HEK293 (cell line): ENCODE measurements at regions not wholly inside any gene's neighbourhood (a gene's known extent, or its start where the extent isn't known, plus 50 kb on each side); places are given as distances from the start of the nearest gene placed in this dataset.

ENCODE experiments used
- GLIS1 ChIP-seq: fragments of 450-650 bp; formaldehyde crosslinking; IDR thresholded peaks from 2 replicates; pipeline ENCODE4 v1.5.1; 2016; ENCODE audit warnings: missing biosample characterization, missing genetic modification characterization
- HOXD13 ChIP-seq: sonication (generic); formaldehyde crosslinking; IDR thresholded peaks from 2 replicates; pipeline ENCODE4 v1.8.0; 2022; ENCODE audit warnings: missing genetic modification reagents, borderline replicate concordance
- IKZF3 ChIP-seq: fragments of 450-650 bp; IDR thresholded peaks from 2 replicates; pipeline ENCODE4 v1.5.0; 2018; ENCODE audit warnings: missing biosample characterization, mild to moderate bottlenecking, missing genetic modification characterization, moderate library complexity
- KLF1 ChIP-seq: fragments of 450-650 bp; formaldehyde crosslinking; IDR thresholded peaks from 2 replicates; pipeline ENCODE4 v1.5.1; 2016; ENCODE audit warnings: missing biosample characterization, missing genetic modification characterization
- SETDB1 ChIP-seq: IDR thresholded peaks from one replicate; pipeline ENCODE4 v1.6.1; 2017; ENCODE audit warnings: mild to moderate bottlenecking, low read length, moderate library complexity, mixed read lengths; ENCODE audit not compliant: insufficient read length
- SP2 ChIP-seq: fragments of 450-650 bp; formaldehyde crosslinking; IDR thresholded peaks from 2 replicates; pipeline ENCODE4 v1.5.1; 2016; ENCODE audit warnings: missing biosample characterization, missing genetic modification characterization
- SP7 ChIP-seq: fragments of 450-650 bp; formaldehyde crosslinking; IDR thresholded peaks from 2 replicates; pipeline ENCODE4 v1.5.1; 2016; ENCODE audit warnings: missing biosample characterization, missing genetic modification characterization
- WT1 ChIP-seq: fragments of 450-650 bp; formaldehyde crosslinking; IDR thresholded peaks from 2 replicates; pipeline ENCODE4 v1.5.1; 2016; ENCODE audit warnings: missing biosample characterization, missing genetic modification characterization
- ZBTB17 ChIP-seq: fragments of 450-650 bp; formaldehyde crosslinking; IDR thresholded peaks from 2 replicates; pipeline ENCODE4 v1.5.1; 2016; ENCODE audit warnings: missing biosample characterization, missing genetic modification characterization
- ZBTB20 ChIP-seq: fragments of 450-650 bp; formaldehyde crosslinking; IDR thresholded peaks from 2 replicates; pipeline ENCODE4 v1.5.1; 2016; ENCODE audit warnings: missing biosample characterization, missing genetic modification characterization
- ZBTB44 ChIP-seq: fragments of 450-650 bp; IDR thresholded peaks from 2 replicates; pipeline ENCODE4 v1.5.1; 2018; ENCODE audit warnings: missing biosample characterization, mild to moderate bottlenecking, missing genetic modification characterization
- ZBTB48 ChIP-seq: fragments of 450-650 bp; formaldehyde crosslinking; IDR thresholded peaks from 2 replicates; pipeline ENCODE4 v1.5.1; 2016; ENCODE audit warnings: missing biosample characterization, missing genetic modification characterization
- ZEB2 ChIP-seq: fragments of 450-650 bp; formaldehyde crosslinking; IDR thresholded peaks from 2 replicates; pipeline ENCODE4 v1.5.1; 2016; ENCODE audit warnings: missing biosample characterization, missing genetic modification characterization
- ZIC2 ChIP-seq: fragments of 450-650 bp; formaldehyde crosslinking; IDR thresholded peaks from 2 replicates; pipeline ENCODE4 v1.5.1; 2016; ENCODE audit warnings: missing biosample characterization, missing genetic modification characterization
- ZNF155 ChIP-seq: fragments of 450-650 bp; formaldehyde crosslinking; IDR thresholded peaks from 2 replicates; pipeline ENCODE4 v1.5.1; 2016; ENCODE audit warnings: missing biosample characterization, missing genetic modification characterization
- ZNF280C ChIP-seq: fragments of 450-650 bp; formaldehyde crosslinking; IDR thresholded peaks from 2 replicates; pipeline ENCODE4 v1.5.1; 2016; ENCODE audit warnings: missing biosample characterization, missing genetic modification characterization
- ZNF324 ChIP-seq: fragments of 450-650 bp; formaldehyde crosslinking; IDR thresholded peaks from 2 replicates; pipeline ENCODE4 v1.5.1; 2016; ENCODE audit warnings: missing biosample characterization, missing genetic modification characterization
- ZNF335 ChIP-seq: fragments of 450-650 bp; formaldehyde crosslinking; conservative IDR thresholded peaks from 2 replicates; pipeline ENCODE4 v1.5.1; 2016; ENCODE audit warnings: missing biosample characterization, missing genetic modification characterization
- ZNF416 ChIP-seq: fragments of 450-650 bp; formaldehyde crosslinking; IDR thresholded peaks from 2 replicates; pipeline ENCODE4 v1.5.1; 2016; ENCODE audit warnings: missing biosample characterization, missing genetic modification characterization
- ZNF501 ChIP-seq: fragments of 450-650 bp; formaldehyde crosslinking; IDR thresholded peaks from 2 replicates; pipeline ENCODE4 v1.5.1; 2016; ENCODE audit warnings: missing biosample characterization, missing genetic modification characterization
- ZNF521 ChIP-seq: fragments of 450-650 bp; formaldehyde crosslinking; IDR thresholded peaks from 2 replicates; pipeline ENCODE4 v1.5.1; 2017; ENCODE audit warnings: missing biosample characterization, mild to moderate bottlenecking, missing genetic modification characterization
- ZNF529 ChIP-seq: fragments of 450-650 bp; formaldehyde crosslinking; IDR thresholded peaks from 2 replicates; pipeline ENCODE4 v1.5.1; 2017; ENCODE audit warnings: missing genetic modification characterization, missing biosample characterization; ENCODE audit not compliant: insufficient replicate concordance
- ZNF792 ChIP-seq: fragments of 450-650 bp; formaldehyde crosslinking; IDR thresholded peaks from 2 replicates; pipeline ENCODE4 v1.5.1; 2016; ENCODE audit warnings: missing biosample characterization, missing genetic modification characterization
- ZNF830 ChIP-seq: fragments of 450-650 bp; IDR thresholded peaks from 2 replicates; pipeline ENCODE4 v1.5.0; 2018; ENCODE audit warnings: missing biosample characterization, missing genetic modification characterization, low read depth, mild to moderate bottlenecking, moderate library complexity
- ZSCAN16 ChIP-seq: fragments of 450-650 bp; formaldehyde crosslinking; IDR thresholded peaks from 2 replicates; pipeline ENCODE4 v1.5.1; 2016; ENCODE audit warnings: missing biosample characterization, missing genetic modification characterization
- ZXDB ChIP-seq: fragments of 450-650 bp; formaldehyde crosslinking; IDR thresholded peaks from 2 replicates; pipeline ENCODE4 v1.5.1; 2016; ENCODE audit warnings: missing biosample characterization, missing genetic modification characterization
- TF ChIP-seq, protein P1 (sequence below): fragments of 450-650 bp; formaldehyde crosslinking; IDR thresholded peaks from 2 replicates; pipeline ENCODE4 v1.5.1; 2016; ENCODE audit warnings: missing biosample characterization, missing genetic modification characterization
- TF ChIP-seq, protein P2 (sequence below): fragments of 450-650 bp; formaldehyde crosslinking; IDR thresholded peaks from 2 replicates; pipeline ENCODE4 v1.5.1; 2016; ENCODE audit warnings: missing biosample characterization, missing genetic modification characterization
- TF ChIP-seq, protein P3 (sequence below): fragments of 450-650 bp; formaldehyde crosslinking; IDR thresholded peaks from 2 replicates; pipeline ENCODE4 v1.5.1; 2016; ENCODE audit warnings: missing biosample characterization, missing genetic modification characterization, borderline replicate concordance

DNA sequence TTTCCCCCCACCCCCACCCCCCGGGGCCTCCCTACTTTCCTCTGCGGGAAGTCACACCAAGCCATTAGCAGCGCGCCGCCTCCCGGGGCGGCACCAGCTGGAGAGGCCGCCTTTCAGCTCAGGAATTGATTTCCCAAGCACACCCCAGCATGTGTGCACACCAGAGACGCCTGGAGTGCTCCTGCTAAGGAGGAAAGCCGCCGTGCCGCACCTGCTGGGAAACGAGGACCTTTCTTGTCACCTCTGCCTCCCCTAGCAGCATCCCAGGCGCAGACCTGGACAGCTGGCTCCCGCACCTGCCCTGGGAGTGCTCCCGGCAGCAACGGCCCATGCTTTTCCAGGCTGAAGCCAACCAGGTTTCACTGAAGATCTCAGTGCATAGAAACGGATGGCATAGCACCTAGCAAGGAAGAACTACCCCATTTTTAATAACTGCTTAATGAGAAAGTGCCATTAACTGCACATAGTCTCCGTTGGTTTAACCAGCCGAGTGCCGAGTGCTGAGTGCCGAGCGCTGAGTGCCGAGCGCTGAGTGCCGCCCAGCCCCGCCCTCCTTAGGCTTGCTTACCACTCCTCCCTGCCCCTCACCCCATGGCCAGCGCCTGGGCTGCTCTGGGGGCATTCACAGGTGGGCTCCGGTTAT is 165.0 kb downstream of the USP12 start (continued):
- TF ChIP-seq WT1 (tag by site-specific recombination) (no peak), KLF1 (no peak), ZBTB44 (tag by site-specific recombination) (no peak), ZNF335 (tag by site-specific recombination) (no peak), SETDB1 (no peak), ZIC2 (tag by site-specific recombination) (peak; percentile 97), GLIS1 (peak; percentile 74), HOXD13 (no peak), ZNF155 (tag by site-specific recombination) (no peak), ZNF529 (no peak), ZNF501 (tag by site-specific recombination) (no peak), ZBTB17 (tag by site-specific recombination) (peak; percentile 88), SP2 (tag by site-specific recombination) (no peak), ZEB2 (no peak), ZNF324 (no peak), ZNF416 (tag by site-specific recombination) (no peak), ZNF521 (tag by site-specific recombination) (no peak), IKZF3 (tag by site-specific recombination) (no peak; the same call in 1 of the 2 replicates), ZXDB (tag by site-specific recombination) (no peak), SP7 (tag by site-specific recombination) (no peak), ZBTB48 (tag by site-specific recombination) (no peak), ZNF830 (no peak), ZNF280C (no peak), ZSCAN16 (tag by site-specific recombination) (no peak), ZBTB20 (tag by site-specific recombination) (no peak), ZNF792 (tag by site-specific recombination) (no peak)
- TF ChIP-seq, protein P1, sequence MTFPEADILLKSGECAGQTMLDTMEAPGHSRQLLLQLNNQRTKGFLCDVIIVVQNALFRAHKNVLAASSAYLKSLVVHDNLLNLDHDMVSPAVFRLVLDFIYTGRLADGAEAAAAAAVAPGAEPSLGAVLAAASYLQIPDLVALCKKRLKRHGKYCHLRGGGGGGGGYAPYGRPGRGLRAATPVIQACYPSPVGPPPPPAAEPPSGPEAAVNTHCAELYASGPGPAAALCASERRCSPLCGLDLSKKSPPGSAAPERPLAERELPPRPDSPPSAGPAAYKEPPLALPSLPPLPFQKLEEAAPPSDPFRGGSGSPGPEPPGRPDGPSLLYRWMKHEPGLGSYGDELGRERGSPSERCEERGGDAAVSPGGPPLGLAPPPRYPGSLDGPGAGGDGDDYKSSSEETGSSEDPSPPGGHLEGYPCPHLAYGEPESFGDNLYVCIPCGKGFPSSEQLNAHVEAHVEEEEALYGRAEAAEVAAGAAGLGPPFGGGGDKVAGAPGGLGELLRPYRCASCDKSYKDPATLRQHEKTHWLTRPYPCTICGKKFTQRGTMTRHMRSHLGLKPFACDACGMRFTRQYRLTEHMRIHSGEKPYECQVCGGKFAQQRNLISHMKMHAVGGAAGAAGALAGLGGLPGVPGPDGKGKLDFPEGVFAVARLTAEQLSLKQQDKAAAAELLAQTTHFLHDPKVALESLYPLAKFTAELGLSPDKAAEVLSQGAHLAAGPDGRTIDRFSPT (tag by site-specific recombination): no peak
- TF ChIP-seq, protein P2, sequence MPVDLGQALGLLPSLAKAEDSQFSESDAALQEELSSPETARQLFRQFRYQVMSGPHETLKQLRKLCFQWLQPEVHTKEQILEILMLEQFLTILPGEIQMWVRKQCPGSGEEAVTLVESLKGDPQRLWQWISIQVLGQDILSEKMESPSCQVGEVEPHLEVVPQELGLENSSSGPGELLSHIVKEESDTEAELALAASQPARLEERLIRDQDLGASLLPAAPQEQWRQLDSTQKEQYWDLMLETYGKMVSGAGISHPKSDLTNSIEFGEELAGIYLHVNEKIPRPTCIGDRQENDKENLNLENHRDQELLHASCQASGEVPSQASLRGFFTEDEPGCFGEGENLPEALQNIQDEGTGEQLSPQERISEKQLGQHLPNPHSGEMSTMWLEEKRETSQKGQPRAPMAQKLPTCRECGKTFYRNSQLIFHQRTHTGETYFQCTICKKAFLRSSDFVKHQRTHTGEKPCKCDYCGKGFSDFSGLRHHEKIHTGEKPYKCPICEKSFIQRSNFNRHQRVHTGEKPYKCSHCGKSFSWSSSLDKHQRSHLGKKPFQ: peak; percentile 89
- TF ChIP-seq, protein P3, sequence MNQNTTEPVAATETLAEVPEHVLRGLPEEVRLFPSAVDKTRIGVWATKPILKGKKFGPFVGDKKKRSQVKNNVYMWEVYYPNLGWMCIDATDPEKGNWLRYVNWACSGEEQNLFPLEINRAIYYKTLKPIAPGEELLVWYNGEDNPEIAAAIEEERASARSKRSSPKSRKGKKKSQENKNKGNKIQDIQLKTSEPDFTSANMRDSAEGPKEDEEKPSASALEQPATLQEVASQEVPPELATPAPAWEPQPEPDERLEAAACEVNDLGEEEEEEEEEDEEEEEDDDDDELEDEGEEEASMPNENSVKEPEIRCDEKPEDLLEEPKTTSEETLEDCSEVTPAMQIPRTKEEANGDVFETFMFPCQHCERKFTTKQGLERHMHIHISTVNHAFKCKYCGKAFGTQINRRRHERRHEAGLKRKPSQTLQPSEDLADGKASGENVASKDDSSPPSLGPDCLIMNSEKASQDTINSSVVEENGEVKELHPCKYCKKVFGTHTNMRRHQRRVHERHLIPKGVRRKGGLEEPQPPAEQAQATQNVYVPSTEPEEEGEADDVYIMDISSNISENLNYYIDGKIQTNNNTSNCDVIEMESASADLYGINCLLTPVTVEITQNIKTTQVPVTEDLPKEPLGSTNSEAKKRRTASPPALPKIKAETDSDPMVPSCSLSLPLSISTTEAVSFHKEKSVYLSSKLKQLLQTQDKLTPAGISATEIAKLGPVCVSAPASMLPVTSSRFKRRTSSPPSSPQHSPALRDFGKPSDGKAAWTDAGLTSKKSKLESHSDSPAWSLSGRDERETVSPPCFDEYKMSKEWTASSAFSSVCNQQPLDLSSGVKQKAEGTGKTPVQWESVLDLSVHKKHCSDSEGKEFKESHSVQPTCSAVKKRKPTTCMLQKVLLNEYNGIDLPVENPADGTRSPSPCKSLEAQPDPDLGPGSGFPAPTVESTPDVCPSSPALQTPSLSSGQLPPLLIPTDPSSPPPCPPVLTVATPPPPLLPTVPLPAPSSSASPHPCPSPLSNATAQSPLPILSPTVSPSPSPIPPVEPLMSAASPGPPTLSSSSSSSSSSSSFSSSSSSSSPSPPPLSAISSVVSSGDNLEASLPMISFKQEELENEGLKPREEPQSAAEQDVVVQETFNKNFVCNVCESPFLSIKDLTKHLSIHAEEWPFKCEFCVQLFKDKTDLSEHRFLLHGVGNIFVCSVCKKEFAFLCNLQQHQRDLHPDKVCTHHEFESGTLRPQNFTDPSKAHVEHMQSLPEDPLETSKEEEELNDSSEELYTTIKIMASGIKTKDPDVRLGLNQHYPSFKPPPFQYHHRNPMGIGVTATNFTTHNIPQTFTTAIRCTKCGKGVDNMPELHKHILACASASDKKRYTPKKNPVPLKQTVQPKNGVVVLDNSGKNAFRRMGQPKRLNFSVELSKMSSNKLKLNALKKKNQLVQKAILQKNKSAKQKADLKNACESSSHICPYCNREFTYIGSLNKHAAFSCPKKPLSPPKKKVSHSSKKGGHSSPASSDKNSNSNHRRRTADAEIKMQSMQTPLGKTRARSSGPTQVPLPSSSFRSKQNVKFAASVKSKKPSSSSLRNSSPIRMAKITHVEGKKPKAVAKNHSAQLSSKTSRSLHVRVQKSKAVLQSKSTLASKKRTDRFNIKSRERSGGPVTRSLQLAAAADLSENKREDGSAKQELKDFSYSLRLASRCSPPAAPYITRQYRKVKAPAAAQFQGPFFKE (tag by site-specific recombination): no peak
